Gastrocnemius medialis (tissue), 4 donors: ENCODE measurements at regions not wholly inside any gene's neighbourhood (a gene's known extent, or its start where the extent isn't known, plus 50 kb on each side); places are given as distances from the start of the nearest gene placed in this dataset.

Experiments used
- CTCF ChIP-seq, 5 experiments: fragments of 450-650 bp in 3 of 5; fragments of 200-600 bp in 2 of 5; sonication (generic) in 2 of 5; IDR thresholded peaks in 4 of 5; conservative IDR thresholded peaks in 1 of 5; 1 replicate in 4 of 5; 2 replicates in 1 of 5; pipeline ENCODE4 v1.5.1; 2016 to 2019; ENCODE audit warnings: antibody characterized with exemption in 5 of 5, mild to moderate bottlenecking in 3 of 5, moderate library complexity in 3 of 5
- POLR2A ChIP-seq, 2 donors: fragments of 450-650 bp; IDR thresholded peaks; one replicate each; pipeline ENCODE4 v1.6.1; 2017; ENCODE audit warnings: antibody characterized with exemption in 2 of 2, mild to moderate bottlenecking in 2 of 2, moderate library complexity in 2 of 2

DNA sequence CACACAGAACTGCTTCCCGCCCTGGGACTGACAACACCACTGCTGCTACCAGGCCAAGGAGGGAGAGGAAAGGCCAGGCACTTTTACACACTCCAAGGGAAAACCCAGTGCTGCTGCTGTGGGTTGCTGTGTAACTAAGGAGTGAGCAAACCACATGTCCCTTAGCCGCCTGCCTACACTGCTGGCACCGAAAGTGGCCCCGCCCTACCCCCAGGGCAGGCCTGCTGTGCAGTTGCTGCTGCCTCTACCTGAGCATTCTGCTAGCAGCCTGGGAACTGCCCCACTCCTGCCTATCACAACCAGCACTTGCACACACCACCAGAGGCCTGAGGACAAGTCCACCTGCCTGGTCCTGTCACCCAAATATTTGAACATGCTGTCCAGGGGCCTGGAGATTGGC is 740.9 kb downstream of the DTWD2 start:
- no peak for TF ChIP-seq CTCF (IDR thresholded peaks at IDR 0.05 in 4 of 5, conservative IDR thresholded peaks at IDR 0.05 in 1 of 5)
- TF ChIP-seq POLR2A (IDR thresholded peaks at IDR 0.05): no peak
